MM.1S (cell line): ENCODE measurements at regions not wholly inside any gene's neighbourhood (a gene's known extent, or its start where the extent isn't known, plus 50 kb on each side); places are given as distances from the start of the nearest gene placed in this dataset.

Experiments used
- CTCF ChIP-seq: fragments of 300-600 bp; sonication (generic); IDR thresholded peaks from 2 replicates; pipeline ENCODE4 v1.5.1; 2016; ENCODE audit warnings: antibody characterized with exemption, low read length, mixed read lengths
- EZH2 ChIP-seq: fragments of 300-600 bp; sonication (generic); optimal IDR thresholded peaks from 2 replicates; pipeline ENCODE3; 2017; ENCODE audit warnings: low read depth, mild to moderate bottlenecking, antibody characterized with exemption, low read length, mixed read lengths
- EZH2phosphoT487 ChIP-seq: fragments of 300-600 bp; sonication (generic); IDR thresholded peaks from 2 replicates; pipeline ENCODE4 v1.6.1; 2018; ENCODE audit warnings: antibody characterized with exemption, low read length

DNA sequence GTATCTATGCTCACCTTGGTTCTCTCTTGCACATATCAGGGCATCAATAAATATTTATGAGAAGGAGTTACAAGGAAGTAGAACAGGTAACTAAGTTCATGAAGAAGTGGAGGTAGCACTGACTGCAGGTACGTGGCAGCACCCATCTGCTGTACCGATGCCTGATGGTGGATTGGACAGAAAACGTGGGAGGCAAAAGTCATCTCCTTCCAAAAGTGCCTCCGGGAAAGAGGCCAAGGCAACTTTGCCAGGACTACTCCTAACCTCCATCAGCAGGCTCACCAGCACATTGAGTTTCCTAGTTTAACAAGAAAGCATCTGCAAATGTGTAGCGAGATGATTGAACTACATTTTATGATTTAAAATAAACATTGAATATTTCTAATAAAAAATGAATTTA, 248.8 kb downstream of the ANKRD7 start:
- TF ChIP-seq CTCF, result no peak
- no peak for TF ChIP-seq EZH2
- TF ChIP-seq EZH2phosphoT487, result no peak
